HG02759 (cell line): ENCODE measurements at regions not wholly inside any gene's neighbourhood (a gene's known extent, or its start where the extent isn't known, plus 50 kb on each side); places are given as distances from the start of the nearest gene placed in this dataset.
"Not testable (repeated sequence)": the region's sequence is repeated elsewhere in the genome, so short reads cannot be mapped to it uniquely, and the experiment has no call there.

Experiments
- ATAC-seq: cut with Tn5 transposase; IDR thresholded peaks from one replicate; pipeline ENCODE4 v1.9.1; 2021; ENCODE audit warnings: mild to moderate bottlenecking, moderate library complexity; ENCODE audit not compliant: unreplicated experiment

GRCh38 chr10:36880898-36881297, 244.5 kb upstream of the ANKRD30A start:
- ATAC-seq = peak; percentile 54

GRCh38 chr10:36872702-36873393, 252.6 kb upstream of the ANKRD30A start:
- peak; percentile 92 for ATAC-seq

GRCh38 chr10:36840788-36841187, 284.6 kb upstream of the ANKRD30A start:
- ATAC-seq = no peak

GRCh38 chr10:36837416-36837815, 288.0 kb upstream of the ANKRD30A start:
- no peak for ATAC-seq

GRCh38 chr10:36819781-36820180, 305.6 kb upstream of the ANKRD30A start:
- ATAC-seq = no peak

- ATAC-seq = no peak
Measured at GRCh38 chr10:36817898-36818297, 307.5 kb upstream of the ANKRD30A start.

GRCh38 chr10:36808625-36809362, 316.6 kb upstream of the ANKRD30A start:
- ATAC-seq = no peak

- ATAC-seq = no peak
Measured at GRCh38 chr10:36803229-36803628, 322.2 kb upstream of the ANKRD30A start.

GRCh38 chr10:36802490-36803153, 322.8 kb upstream of the ANKRD30A start:
- ATAC-seq = no peak

GRCh38 chr10:36801660-36802059, 323.7 kb upstream of the ANKRD30A start:
- no peak for ATAC-seq

- ATAC-seq = no peak
Measured at GRCh38 chr10:36794981-36795380, 330.4 kb upstream of the ANKRD30A start.

- no peak for ATAC-seq
Measured at GRCh38 chr10:36789974-36790373, 335.4 kb upstream of the ANKRD30A start.

- ATAC-seq = no peak
Measured at GRCh38 chr10:36788152-36788551, 337.2 kb upstream of the ANKRD30A start.

GRCh38 chr10:36783400-36783799, 342.0 kb upstream of the ANKRD30A start:
- ATAC-seq = no peak

GRCh38 chr10:36781570-36781969, 343.8 kb upstream of the ANKRD30A start:
- no peak for ATAC-seq

GRCh38 chr10:36780158-36780557, 345.2 kb upstream of the ANKRD30A start:
- ATAC-seq = no peak

- no peak for ATAC-seq
Measured at GRCh38 chr10:36779238-36779846, 346.1 kb upstream of the ANKRD30A start.

GRCh38 chr10:36778651-36779050, 346.7 kb upstream of the ANKRD30A start:
- ATAC-seq = no peak

- no peak for ATAC-seq
Measured at GRCh38 chr10:36773652-36774051, 351.7 kb upstream of the ANKRD30A start.

GRCh38 chr10:36771725-36772124, 353.7 kb upstream of the ANKRD30A start:
- ATAC-seq = no peak

- not testable (repeated sequence) for ATAC-seq
Measured at GRCh38 chr10:36769741-36770140, 355.7 kb upstream of the ANKRD30A start.
